Hindlimb muscle (tissue), 1 donor: ENCODE measurements at regions not wholly inside any gene's neighbourhood (a gene's known extent, or its start where the extent isn't known, plus 50 kb on each side); places are given as distances from the start of the nearest gene placed in this dataset.
A peak's percentile ranks its signal among the peaks of the same experiment; 100 is the strongest.

ENCODE experiments used
- DNase-seq: peaks from one replicate; pipeline ENCODE4 v3.0.0-alpha.2; 2013

DNA sequence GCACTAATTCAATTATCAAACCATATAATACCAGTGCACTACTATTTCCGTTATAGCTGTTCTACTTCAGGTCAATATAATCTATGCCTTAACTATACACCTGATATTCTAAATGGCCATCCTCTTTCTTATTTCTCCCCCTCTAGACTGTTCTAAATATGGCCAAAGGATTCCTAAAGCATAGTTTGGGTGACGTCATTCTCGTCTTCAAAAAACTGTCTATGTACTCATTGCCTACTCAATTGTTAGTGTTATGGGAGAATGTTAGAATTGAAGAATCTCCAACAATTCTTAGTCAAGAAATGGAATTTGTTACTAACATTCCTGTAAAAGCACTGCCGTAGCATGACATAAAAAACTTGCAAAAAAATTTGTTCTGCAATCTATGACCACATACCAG lies 431.1 kb upstream of the ANO3 start:
- DNase-seq = no peak

DNA sequence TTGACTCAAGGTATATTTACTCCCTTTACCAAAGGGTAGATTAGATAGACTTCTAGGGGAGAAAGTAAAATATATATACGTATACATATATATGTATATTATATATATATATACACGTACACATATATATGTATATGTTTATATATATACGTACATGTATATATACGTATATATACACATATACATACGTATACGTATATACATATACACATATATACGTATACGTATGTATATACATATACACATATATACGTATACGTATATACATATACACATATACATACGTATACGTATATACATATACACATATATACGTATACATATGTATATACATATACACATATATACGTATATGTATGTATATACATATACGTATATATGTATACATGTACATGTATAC lies 430.5 kb upstream of the ANO3 start:
- DNase-seq = no peak

DNA sequence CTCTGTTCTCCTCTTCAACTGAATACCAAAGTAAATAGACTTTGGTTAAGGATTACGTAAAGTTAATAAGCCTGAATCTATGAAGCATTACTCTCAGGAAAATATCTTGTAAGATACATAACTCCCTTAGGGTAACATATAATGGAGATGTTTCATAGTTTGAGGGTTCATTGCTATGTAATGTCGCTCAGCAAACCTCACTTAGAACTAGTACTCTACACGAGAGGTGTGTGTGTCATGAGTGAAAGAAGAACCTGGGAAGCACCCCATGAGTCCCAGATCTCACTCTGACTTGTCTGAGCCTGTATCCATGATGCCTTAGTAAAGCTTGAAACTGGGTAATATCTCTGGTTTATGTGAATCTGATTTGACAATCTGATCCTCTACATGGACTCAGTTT lies 429.5 kb upstream of the ANO3 start:
- DNase-seq = no peak

DNA sequence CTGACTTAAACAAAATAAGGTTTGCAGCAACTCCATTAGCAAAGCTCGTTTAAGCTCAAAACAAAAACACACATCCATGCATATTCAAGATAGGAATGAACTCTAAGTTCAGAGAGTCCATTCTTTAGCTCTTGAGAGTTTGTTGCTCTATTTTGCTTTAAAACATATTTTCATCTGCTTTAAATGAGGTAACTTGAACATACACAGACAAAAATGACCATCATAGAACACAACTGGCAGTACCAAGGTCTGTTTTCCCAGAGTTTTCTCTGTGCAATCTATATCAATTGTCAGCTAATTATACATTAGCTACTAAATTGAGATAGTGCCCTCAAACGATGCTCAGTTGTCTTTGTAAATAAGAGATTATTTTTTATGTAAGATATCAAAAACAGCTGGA lies 423.2 kb upstream of the ANO3 start:
- no peak for DNase-seq

DNA sequence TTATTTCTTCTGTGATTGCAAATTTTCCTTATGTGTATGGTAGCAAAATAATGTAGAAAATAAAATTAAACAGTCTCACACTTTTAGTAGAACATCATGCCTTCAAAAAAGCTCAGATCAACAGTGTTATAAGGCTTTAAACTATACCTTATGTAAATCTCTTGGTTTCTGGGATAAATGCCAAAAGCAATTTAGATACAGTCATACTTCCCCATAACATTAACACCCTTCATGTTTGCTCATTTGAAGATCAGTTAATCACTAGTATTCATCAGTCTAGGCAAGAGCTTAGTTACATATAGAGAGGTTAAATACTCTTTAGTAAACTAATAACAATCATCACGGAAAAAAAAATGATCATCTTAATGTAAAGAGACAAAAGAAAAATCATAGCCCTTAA lies 421.8 kb upstream of the ANO3 start:
- DNase-seq = no peak

DNA sequence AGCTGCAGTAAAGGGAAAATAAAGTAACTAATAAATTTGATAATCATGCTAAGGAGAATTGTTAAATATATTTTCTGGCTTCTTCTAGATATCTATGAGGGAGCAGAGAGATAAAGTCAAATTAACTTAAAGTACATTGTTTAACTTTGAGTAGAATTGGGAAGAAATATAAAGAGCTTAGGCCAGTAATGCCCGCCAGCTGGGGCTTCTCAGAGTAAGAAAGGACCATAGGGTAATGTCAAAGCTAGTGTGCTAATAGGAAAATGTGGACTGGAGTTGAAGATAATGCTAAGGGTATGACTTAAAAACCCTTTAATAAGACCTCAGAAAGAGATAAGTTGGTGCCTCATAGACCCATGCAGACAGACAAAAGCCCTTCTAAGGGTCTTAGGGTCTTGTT lies 411.6 kb upstream of the ANO3 start:
- no peak for DNase-seq

DNA sequence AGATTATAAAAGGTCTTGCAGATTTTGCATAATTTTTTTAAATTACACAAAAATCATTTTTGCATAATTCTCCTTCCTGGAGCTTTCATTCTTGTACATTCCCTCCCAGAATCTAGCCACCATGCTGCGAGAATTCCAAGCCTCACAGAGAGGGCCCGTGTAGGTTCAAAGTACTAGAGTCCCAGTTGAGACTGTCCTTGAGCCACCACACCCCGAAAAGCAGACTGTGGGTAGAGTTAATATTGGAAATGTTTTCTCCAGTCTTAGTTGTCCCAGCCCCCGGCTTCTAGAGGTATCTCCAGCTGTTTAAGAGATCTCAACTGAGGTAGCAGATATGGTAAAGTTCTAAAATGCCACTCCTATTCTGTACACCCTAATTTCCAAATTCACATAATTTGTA lies 407.3 kb upstream of the ANO3 start:
- no peak for DNase-seq

DNA sequence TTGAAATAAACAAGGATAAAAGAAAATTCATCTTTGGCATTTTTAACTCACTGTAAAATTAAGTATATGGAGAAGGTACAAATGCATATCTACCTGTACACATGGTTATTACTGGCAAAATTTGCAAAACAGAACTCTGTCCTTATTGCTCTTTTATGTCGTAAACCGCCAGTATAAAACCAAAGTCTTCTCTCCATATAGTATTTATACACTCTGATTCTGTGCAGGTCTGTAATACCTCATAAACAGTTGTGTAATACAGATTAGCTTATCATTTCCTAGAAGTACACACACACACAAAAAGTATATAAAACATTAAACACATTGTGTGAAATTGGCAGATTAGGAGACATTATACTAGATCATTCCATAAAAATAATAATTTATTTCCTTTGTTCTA lies 406.6 kb upstream of the ANO3 start:
- no peak for DNase-seq

DNA sequence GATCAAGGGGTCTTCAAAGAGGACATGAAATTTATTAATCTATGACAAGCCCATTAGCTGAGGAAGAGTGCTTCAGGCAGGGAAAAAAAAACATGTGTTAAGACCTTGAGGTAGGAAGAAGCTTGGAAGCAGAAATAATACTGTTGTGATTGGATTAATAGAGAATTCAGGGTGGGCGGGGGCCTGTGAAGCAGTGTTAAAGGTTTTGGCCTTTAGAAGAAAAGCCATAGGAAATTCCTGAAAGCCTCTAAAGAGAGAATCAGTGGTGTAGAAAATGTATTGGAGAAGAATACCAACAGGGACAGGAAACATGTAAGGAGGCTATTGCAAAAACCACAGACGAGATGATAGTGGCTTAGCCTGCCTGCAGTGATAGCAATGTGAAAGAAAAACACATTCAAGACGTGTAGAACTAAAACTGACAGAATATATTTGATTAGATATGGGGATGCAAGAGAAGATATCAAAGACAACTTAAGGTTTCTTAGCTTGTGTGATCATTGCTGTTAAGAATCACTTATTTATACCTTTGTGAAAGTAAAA lies 404.4 kb upstream of the ANO3 start:
- no peak for DNase-seq

DNA sequence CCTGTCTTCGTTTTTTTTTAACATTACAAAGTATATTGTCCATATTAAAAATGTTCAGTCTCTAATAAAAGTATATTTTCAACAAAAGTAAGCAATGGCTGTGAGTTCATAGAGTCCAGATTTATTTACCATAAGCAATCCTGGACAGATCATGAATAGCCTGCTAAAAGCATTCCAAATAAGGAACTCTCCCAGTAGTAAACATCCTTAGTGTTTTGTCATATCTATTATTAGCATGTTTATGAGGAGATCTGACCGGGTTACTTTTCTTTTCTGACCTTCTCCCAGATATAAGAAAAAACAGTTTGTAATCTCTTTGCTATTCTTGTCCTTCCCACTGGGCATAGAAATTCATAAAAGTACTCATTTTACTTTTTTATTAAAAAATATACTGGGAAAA lies 403.9 kb upstream of the ANO3 start:
- DNase-seq = no peak

DNA sequence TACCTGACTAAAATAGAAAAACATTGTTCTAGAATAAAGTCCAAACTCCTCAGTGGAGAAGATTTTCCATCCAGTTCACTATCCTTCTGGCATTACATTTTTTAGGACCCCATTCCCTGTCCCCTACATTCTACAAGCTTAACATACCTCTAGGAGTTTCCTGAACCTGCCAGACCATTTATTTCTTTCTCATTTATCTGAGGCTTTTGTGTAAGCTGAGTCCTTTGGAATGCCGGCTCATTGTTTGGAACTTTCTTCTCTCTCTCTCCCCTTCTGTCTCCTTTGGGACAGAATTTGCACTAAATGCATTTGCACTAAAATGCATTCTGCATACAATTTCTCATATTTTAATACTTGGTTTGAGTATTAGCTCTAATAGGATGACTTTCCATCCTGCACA lies 393.0 kb upstream of the ANO3 start:
- no peak for DNase-seq

DNA sequence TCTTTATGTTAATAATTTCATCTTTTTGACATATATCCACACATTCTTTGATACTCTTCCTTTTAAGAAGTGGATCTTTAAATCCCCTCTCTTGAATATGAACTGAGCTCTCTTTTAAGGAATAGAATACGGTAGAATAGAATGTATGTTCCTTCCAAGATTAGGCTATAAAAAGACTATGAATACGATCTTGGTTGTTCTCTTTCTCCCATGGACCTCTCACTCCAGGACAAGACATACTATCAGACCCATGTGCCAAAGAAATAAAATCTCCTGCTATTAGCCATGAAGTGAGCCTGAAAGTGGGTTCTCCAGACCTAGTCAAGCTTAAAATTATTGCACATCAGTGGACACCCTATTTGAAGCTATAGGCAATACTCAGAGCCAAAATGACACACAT lies 392.2 kb upstream of the ANO3 start:
- DNase-seq = no peak

DNA sequence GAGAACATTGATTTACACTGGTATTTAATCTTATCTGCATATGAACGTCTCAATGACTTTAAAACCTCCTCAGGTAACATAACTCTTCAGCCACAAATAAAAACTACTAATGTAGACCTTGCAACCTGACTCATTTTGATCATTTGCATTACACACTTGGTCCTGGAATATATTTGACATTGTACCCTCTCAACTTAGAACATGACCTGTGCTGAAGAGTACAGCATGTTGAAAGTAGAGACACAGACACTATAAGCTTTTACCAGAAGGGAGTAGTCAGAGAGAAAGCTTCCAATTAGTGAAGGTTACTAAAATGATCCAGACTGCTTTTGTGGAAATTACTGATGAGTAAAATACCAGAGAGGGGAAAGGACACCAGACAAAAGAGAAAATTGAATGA lies 390.6 kb upstream of the ANO3 start:
- DNase-seq = no peak

DNA sequence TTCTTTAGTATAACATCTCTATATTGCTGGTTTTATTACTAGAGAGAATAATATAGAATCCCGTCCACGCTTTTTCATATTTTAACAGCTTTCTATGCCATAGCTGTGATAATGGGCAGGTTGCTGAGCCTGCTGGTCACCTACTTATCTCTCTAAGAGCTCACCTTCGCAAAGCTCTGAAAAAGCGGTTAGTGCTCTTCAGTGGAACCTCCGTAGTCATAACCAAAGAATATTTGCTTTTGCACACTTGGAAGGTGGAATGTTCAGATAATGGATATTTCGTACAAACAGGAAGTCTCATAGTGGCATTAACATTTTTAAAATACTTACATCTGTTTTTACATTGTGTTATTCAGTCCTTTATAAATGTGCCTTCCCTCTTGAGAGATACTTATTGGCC lies 388.9 kb upstream of the ANO3 start:
- DNase-seq = no peak

DNA sequence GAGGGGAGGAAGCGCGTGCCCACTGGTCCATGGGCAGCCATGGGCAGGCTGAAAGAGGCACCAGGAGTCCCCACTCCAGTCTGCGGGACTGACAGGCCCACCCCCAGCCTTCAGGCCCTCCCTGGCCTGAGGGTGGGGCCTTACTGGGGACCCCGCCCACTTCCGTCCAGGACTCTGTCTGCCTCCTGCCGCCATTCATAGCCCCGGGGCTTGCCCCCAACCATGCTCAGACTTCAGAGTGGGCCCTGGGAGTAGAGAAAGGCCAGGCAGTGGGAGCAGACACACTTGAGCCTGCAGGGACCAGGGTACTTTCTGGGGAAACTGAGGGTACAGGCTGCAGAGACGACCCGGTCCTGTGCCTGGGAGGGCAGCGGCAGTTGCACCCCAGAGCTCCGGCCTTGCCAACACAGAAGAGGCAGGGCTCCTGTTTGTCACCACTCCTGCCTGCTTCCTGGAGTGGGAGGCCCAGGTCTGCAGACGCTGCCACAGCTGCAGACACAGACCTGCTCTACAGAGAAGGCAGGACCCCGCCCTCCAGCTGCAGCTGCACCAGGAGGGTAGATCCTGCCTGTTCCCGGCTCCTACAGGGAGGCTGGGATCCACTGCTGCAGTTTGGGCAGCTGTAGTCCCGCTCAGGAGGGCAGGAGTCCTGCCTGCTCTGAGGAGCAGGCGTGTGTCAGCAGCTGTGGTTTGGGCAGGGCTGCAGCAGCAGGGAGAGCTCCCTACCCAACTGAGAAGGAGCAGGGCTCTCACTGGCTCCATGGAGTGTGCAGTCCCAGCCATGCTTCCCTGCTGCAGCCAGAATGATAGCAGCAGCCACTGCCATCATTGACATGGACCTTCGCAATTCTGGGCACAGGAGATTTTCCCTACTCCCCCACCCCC lies 387.9 kb upstream of the ANO3 start:
- DNase-seq = no peak

DNA sequence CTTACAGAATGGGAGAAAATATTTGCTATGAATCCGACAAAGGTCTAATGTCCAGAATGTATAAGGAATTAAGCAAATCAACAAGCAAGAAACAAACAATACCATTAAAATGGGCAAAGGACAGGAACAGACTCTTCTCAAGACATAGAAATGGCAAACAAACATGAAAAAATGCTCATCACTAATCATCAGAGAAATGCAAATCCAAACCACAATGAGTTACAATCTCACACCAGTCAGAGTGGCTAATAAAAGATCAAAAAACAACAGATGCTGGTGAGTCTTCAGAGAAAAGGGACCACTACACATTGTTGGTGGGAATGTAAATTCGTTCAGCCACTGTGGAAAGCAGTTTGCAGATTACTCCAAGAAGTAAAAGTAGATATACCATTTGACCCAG lies 382.0 kb upstream of the ANO3 start:
- no peak for DNase-seq

DNA sequence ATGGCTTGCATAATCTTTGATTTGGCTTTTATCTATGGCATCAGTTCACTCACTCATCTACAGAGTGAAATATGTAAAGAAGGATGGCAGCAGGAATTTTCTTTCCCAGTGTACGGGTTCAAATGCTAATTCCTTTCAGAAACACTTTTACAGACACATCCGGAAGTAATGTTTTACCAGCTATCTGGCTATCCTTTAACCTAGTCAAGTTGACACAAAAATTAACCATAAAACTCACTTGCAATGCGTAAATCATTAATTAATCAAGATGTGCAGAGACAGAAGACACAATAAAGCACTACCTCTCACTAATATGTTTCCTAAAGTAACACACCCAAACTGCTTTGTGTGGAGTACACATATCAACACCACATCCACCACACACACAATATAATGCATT lies 378.9 kb upstream of the ANO3 start:
- no peak for DNase-seq

DNA sequence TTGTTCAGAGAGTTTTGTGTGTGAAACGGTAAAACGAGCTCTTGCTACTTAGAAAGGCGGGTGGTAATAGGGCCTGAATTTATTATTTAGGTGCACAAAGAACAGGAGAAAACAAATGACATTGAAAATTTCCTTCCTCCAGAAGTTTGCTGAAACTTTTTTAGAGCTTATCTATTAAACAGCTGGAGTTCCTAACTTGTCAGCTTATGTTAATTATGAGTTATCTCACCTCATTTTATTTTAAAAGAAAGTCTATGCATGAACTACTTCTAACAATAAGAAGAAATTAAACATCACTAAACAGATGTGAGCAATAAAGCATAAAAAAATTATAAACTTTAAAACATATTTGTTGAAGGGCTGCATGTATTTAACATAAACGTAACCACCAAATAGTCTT lies 373.9 kb upstream of the ANO3 start:
- no peak for DNase-seq

DNA sequence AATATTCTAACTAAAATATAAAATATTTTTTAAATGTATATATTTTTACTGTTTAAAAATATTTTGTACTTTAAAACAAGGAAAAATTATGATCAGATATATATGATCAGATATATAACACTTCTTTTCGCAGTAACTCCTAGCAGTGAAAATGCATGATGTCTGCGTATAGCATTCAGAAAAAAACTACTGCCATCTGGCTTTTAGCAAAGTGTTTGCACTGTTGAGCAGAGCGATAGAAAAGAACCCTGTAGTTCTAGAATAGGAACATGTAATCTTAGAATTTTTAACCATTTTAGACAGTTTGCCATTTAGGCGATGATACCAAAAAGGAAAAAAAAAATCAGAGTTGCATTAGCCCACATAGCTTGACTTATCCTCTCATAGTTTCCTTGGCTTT lies 370.4 kb upstream of the ANO3 start:
- DNase-seq = no peak

DNA sequence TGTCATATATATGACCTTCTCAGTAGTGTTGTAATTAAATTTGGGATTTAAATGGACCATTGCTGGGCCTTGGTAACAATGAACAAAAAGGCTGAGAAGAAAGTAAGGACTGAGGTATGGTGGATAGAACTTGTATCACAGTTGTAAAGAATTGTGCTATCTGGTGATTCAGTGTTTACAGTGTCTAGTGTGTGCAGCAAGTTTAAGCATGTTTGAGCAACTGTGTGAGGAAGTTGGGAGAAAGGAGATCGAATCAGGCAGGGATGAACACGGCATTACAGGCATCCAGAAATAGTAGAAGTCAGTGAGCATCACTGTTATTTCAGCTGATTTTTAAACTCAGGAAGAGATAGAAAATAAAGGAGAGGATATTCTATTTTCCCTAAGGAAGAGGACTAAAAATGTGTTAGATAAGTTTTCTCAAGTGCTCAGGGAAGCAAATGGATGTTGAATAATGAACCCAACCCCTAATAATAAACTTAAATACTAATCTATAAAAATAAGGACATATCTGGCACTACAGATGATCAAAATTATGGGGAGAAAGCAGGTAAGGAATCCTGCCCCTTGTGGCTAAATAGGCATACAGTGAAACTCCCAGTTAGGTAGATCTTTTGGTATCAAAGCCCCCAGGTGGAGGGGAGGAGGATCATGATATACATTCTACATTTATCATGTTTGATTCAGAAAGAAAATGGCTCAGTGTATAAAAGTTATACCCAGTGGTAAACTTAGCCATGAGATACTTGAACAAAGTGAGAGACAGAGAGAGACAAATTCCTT lies 361.0 kb upstream of the ANO3 start:
- DNase-seq = no peak

DNA sequence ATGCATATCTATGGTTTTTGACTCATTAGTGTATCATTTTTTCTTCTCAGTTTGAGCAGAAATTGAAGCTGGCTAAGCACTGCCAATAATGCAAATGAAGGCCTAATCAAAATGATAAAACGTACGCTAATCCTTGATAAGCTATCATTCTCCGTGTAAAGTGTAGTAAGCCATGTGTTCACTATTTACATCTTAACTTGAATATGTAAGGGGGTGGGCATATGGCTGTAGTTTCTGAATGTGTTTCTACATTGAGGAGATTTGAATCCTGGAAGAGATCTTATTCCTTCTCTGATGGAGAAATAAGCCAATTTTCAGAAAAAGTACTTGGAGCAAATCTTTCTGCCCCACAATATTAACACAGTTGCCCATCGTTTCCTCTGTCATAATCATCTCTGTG lies 351.8 kb upstream of the ANO3 start:
- no peak for DNase-seq

DNA sequence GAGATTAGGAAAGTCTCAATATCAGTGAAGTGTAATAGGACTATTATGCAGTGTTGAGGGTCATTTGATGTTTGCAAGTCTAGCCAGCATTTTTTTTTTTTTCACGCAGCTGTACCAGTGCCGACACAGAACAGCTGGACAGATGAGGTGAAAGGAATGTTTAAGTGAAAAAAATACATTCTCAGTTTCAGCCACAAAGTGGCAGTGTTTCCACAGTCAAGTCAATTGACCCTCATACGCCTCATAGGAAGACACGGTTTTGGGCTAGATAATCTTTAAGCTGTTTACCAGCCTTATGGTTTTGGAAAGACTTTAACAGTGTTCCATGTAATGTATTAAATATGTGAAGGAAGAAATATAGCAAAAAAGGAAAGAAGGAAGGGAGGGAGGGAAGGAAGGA lies 349.9 kb upstream of the ANO3 start:
- peak; percentile 77 for DNase-seq

DNA sequence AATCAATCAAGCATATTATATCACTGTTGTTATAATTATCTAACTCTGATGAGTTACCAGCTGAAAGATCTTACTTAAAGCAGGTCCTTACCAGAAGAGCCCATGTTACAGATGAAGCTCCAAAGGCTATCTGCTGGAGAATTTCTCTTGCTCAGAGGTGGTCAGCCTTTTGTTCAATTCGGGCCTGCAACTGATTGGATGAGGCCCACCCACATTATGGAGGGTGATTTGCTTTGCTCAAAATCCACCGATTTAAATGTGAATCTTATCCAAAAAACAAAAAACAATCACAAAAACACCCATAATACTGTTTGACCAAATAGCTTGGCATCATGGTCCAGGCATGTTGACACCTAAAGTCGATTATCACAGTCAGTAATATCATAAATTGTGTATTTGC lies 348.6 kb upstream of the ANO3 start:
- DNase-seq = no peak

DNA sequence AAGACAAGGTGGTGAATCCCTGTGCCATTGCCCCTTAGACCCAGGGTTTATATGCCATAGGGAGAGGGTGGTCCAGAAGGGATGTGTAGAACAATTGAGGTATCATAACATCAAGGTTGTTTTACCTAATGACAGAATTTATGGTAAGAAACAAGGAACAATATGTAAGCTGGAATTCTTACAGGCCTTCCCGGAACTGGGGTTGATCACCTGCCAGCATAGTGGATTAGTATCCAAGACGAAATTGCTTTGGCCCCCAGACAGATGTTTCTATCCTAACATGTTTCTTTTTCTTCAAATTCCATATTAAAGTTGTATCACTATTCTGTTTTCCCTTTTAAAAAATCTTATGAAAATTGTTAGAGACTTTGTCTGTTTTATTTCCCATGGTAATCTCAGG lies 343.8 kb upstream of the ANO3 start:
- DNase-seq = peak; percentile 73
